ENCODE measurements at regions not wholly inside any gene's neighbourhood (a gene's known extent, or its start where the extent isn't known, plus 50 kb on each side); places are given as distances from the start of the nearest gene placed in this dataset.

DNA sequence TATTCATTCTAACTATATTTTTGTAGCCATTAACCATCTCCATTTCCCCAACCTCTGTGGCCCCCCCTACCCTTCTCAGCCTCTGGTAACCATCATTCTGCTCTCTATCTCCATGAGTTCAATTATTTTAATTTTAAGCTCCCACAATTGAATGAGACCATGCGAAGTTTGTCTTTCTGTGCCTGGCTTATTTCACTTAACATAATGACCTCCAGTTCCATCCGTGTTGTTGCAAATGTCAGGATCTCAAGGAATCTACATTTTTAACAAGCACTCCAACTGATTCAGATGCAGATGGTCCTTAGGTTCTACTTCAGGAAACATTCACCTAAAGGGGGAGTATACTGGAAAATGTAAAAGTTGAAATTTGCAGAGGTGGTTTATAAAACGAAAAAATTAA, 60.2 kb upstream of the PTPN12 start:
- TF ChIP-seq, protein P1, sequence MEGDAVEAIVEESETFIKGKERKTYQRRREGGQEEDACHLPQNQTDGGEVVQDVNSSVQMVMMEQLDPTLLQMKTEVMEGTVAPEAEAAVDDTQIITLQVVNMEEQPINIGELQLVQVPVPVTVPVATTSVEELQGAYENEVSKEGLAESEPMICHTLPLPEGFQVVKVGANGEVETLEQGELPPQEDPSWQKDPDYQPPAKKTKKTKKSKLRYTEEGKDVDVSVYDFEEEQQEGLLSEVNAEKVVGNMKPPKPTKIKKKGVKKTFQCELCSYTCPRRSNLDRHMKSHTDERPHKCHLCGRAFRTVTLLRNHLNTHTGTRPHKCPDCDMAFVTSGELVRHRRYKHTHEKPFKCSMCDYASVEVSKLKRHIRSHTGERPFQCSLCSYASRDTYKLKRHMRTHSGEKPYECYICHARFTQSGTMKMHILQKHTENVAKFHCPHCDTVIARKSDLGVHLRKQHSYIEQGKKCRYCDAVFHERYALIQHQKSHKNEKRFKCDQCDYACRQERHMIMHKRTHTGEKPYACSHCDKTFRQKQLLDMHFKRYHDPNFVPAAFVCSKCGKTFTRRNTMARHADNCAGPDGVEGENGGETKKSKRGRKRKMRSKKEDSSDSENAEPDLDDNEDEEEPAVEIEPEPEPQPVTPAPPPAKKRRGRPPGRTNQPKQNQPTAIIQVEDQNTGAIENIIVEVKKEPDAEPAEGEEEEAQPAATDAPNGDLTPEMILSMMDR (IDR thresholded peaks at IDR 0.05 in 4 of 5, conservative IDR thresholded peaks at IDR 0.05 in 1 of 5): no peak
- no peak for TF ChIP-seq POLR2A (IDR thresholded peaks at IDR 0.05)
